ENCODE measurements at regions not wholly inside any gene's neighbourhood (a gene's known extent, or its start where the extent isn't known, plus 50 kb on each side); places are given as distances from the start of the nearest gene placed in this dataset.
"Not testable (repeated sequence)": the region's sequence is repeated elsewhere in the genome, so short reads cannot be mapped to it uniquely, and the experiment has no call there.

GRCh38 chr6:27829453-27830211 lies 82.6 kb downstream of the OR2B2 start:
- Histone ChIP-seq H3K79me2 (ENCODE audit: control insufficient read depth, insufficient read depth, low read length) (no peaks in the 10 kb centered on the region), H3K4ac (ENCODE audit: low read depth, low read length) (no peak overlapping the region), H3K27me3 (ENCODE audit: insufficient read depth, low read length, poor library complexity) (no peaks in the 10 kb centered on the region), H3K4me3 (ENCODE audit: low read length) (no peak overlapping the region), H3K18ac (ENCODE audit: low read length) (no peak overlapping the region), H2AK5ac (ENCODE audit: low read length) (no peak overlapping the region), H3K4me2 (ENCODE audit: low read length) (peak overlapping the region; percentile 3), H3K27ac (ENCODE audit: low read depth, low read length) (no peak overlapping the region), H3K4me1 (ENCODE audit: control insufficient read depth, low read depth, low read length) (no peaks in the 10 kb centered on the region), H3K23ac (ENCODE audit: low read length) (no peak overlapping the region), H2BK120ac (ENCODE audit: low read depth, low read length) (no peak overlapping the region), H4K5ac (ENCODE audit: low read length) (no peak overlapping the region), H2BK5ac (ENCODE audit: low read length) (no peak overlapping the region), H3K79me1 (ENCODE audit: low read length) (no peaks in the 10 kb centered on the region), H3K9ac (ENCODE audit: low read length) (peak overlapping the region; percentile 98), H3K56ac (ENCODE audit: low read length) (peak overlapping the region; percentile 29), H4K8ac (ENCODE audit: low read depth, low read length) (no peak overlapping the region), H2BK15ac (replicated peaks; ENCODE audit: low read depth) (no peak overlapping the region), H3K36me3 (ENCODE audit: control insufficient read depth, insufficient read depth, low read length) (no peaks in the 10 kb centered on the region)
- WGBS (ENCODE audit: extremely low coverage, insufficient coverage, low lambda C conversion rate), result no CpG with 5 or more reads among the region's 9 CpGs
- peak; percentile 46 for DNase-seq

DNA sequence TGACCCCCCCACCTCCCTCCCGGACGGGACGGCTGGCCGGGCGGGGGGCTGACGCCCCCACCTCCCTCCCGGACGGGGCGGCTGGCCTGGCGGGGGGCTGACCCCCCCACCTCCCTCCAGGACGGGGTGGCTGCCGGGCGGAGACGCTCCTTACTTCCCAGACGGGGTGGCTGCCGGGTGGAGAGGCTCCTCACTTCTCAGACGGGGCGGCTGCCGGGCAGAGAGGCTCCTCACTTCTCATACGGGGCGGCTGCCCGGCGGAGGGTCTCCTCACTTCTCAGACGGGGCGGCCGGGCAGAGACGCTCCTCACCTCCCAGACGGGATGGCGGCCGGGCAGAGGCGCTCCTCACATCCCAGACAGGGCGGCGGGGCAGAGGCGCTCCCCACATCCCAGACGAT lies 84.7 kb downstream of the OR2B2 start:
- not testable (repeated sequence) for H2BK15ac ChIP-seq (replicated peaks; ENCODE audit: low read depth); H3K27ac ChIP-seq (ENCODE audit: low read depth, low read length); H2BK120ac ChIP-seq (ENCODE audit: low read depth, low read length); DNase-seq; H3K27me3 ChIP-seq (ENCODE audit: insufficient read depth, low read length, poor library complexity); H3K79me2 ChIP-seq (ENCODE audit: control insufficient read depth, insufficient read depth, low read length); H4K8ac ChIP-seq (ENCODE audit: low read depth, low read length); H3K4ac ChIP-seq (ENCODE audit: low read depth, low read length); H2AK5ac ChIP-seq (ENCODE audit: low read length); H3K36me3 ChIP-seq (ENCODE audit: control insufficient read depth, insufficient read depth, low read length); H3K18ac ChIP-seq (ENCODE audit: low read length); H3K4me3 ChIP-seq (ENCODE audit: low read length); H3K4me1 ChIP-seq (ENCODE audit: control insufficient read depth, low read depth, low read length); H3K4me2 ChIP-seq (ENCODE audit: low read length); H3K23ac ChIP-seq (ENCODE audit: low read length); H3K9ac ChIP-seq (ENCODE audit: low read length); H2BK5ac ChIP-seq (ENCODE audit: low read length); H3K79me1 ChIP-seq (ENCODE audit: low read length); H3K56ac ChIP-seq (ENCODE audit: low read length); H4K5ac ChIP-seq (ENCODE audit: low read length)
- no CpG with 5 or more reads among the region's 35 CpGs for WGBS (ENCODE audit: extremely low coverage, insufficient coverage, low lambda C conversion rate)

- not testable (repeated sequence) for H3K79me2 ChIP-seq (ENCODE audit: control insufficient read depth, insufficient read depth, low read length); H3K18ac ChIP-seq (ENCODE audit: low read length); H3K9ac ChIP-seq (ENCODE audit: low read length); H3K79me1 ChIP-seq (ENCODE audit: low read length); H3K36me3 ChIP-seq (ENCODE audit: control insufficient read depth, insufficient read depth, low read length); H2BK120ac ChIP-seq (ENCODE audit: low read depth, low read length); H3K4me3 ChIP-seq (ENCODE audit: low read length); H3K27me3 ChIP-seq (ENCODE audit: insufficient read depth, low read length, poor library complexity); H4K5ac ChIP-seq (ENCODE audit: low read length); H3K4ac ChIP-seq (ENCODE audit: low read depth, low read length); H3K4me1 ChIP-seq (ENCODE audit: control insufficient read depth, low read depth, low read length); H3K27ac ChIP-seq (ENCODE audit: low read depth, low read length); DNase-seq; H2AK5ac ChIP-seq (ENCODE audit: low read length); H3K4me2 ChIP-seq (ENCODE audit: low read length); H4K8ac ChIP-seq (ENCODE audit: low read depth, low read length); H3K23ac ChIP-seq (ENCODE audit: low read length); H3K56ac ChIP-seq (ENCODE audit: low read length); H2BK5ac ChIP-seq (ENCODE audit: low read length); H2BK15ac ChIP-seq (replicated peaks; ENCODE audit: low read depth)
- no CpG with 5 or more reads among the region's 30 CpGs for WGBS (ENCODE audit: extremely low coverage, insufficient coverage, low lambda C conversion rate)
Measured at GRCh38 chr6:27826612-27826985, 85.6 kb downstream of the OR2B2 start.

DNA sequence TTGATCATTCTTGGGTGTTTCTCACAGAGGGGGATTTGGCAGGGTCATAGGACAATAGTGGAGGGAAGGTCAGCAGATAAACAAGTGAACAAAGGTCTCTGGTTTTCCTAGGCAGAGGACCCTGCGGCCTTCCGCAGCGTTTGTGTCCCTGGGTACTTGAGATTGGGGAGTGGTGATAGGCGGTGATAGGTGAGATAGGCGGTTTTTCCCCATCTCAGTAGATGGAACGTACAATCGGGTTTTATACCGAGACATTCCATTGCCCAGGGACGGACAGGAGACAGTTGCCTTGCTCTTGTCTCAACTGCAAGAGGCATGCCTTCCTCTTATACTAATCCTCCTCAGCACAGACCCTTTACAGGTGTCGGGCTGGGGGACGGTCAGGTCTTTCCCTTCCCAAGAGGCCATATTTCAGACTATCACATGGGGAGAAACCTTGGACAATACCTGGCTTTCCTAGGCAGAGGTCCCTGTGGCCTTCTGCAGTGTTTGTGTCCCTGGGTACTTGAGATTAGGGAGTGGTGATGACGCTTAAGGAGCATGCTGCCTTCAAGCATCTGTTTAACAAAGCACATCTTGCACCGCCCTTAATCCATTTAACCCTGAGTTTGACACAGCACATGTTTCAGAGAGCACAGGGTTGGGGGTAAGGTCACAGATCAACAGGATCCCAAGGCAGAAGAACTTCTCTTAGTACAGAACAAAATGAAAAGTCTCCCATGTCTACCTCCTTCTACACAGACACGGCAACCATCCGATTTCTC lies 86.2 kb downstream of the OR2B2 start:
- not testable (repeated sequence) for H3K4ac ChIP-seq (ENCODE audit: low read depth, low read length); H3K4me1 ChIP-seq (ENCODE audit: control insufficient read depth, low read depth, low read length); H3K56ac ChIP-seq (ENCODE audit: low read length); H2BK5ac ChIP-seq (ENCODE audit: low read length); H3K4me3 ChIP-seq (ENCODE audit: low read length); H4K5ac ChIP-seq (ENCODE audit: low read length); H3K9ac ChIP-seq (ENCODE audit: low read length); H2AK5ac ChIP-seq (ENCODE audit: low read length); H3K18ac ChIP-seq (ENCODE audit: low read length); H4K8ac ChIP-seq (ENCODE audit: low read depth, low read length); H3K36me3 ChIP-seq (ENCODE audit: control insufficient read depth, insufficient read depth, low read length); H3K23ac ChIP-seq (ENCODE audit: low read length); H3K4me2 ChIP-seq (ENCODE audit: low read length); H3K27me3 ChIP-seq (ENCODE audit: insufficient read depth, low read length, poor library complexity); H2BK15ac ChIP-seq (replicated peaks; ENCODE audit: low read depth); H3K79me2 ChIP-seq (ENCODE audit: control insufficient read depth, insufficient read depth, low read length); H2BK120ac ChIP-seq (ENCODE audit: low read depth, low read length); H3K79me1 ChIP-seq (ENCODE audit: low read length); H3K27ac ChIP-seq (ENCODE audit: low read depth, low read length)
- peak; percentile 66 for DNase-seq
- no CpG with 5 or more reads among the region's 15 CpGs for WGBS (ENCODE audit: extremely low coverage, insufficient coverage, low lambda C conversion rate)

- Histone ChIP-seq H2AK5ac (ENCODE audit: low read length) (no peak overlapping the region), H3K79me2 (ENCODE audit: control insufficient read depth, insufficient read depth, low read length) (no peaks in the 10 kb centered on the region), H3K4me3 (ENCODE audit: low read length) (peak overlapping the region; percentile 88), H2BK5ac (ENCODE audit: low read length) (no peak overlapping the region), H3K4me1 (ENCODE audit: control insufficient read depth, low read depth, low read length) (no peaks in the 10 kb centered on the region), H2BK15ac (replicated peaks; ENCODE audit: low read depth) (no peak overlapping the region), H4K8ac (ENCODE audit: low read depth, low read length) (no peak overlapping the region), H3K36me3 (ENCODE audit: control insufficient read depth, insufficient read depth, low read length) (no peaks in the 10 kb centered on the region), H3K27ac (ENCODE audit: low read depth, low read length) (peak overlapping the region; percentile 89), H3K27me3 (ENCODE audit: insufficient read depth, low read length, poor library complexity) (no peaks in the 10 kb centered on the region), H4K5ac (ENCODE audit: low read length) (no peak overlapping the region), H2BK120ac (ENCODE audit: low read depth, low read length) (no peak overlapping the region), H3K23ac (ENCODE audit: low read length) (no peak overlapping the region), H3K9ac (ENCODE audit: low read length) (peak overlapping the region; percentile 97), H3K4me2 (ENCODE audit: low read length) (peak overlapping the region; percentile 13), H3K79me1 (ENCODE audit: low read length) (no peaks in the 10 kb centered on the region), H3K56ac (ENCODE audit: low read length) (peak overlapping the region; percentile 90), H3K4ac (ENCODE audit: low read depth, low read length) (no peak overlapping the region), H3K18ac (ENCODE audit: low read length) (no peak overlapping the region)
- WGBS (ENCODE audit: extremely low coverage, insufficient coverage, low lambda C conversion rate), result no CpG with 5 or more reads among the region's 7 CpGs
- peak; percentile 42 for DNase-seq
Measured at GRCh38 chr6:27825025-27825793, 87.0 kb downstream of the OR2B2 start.
